ENCODE measurements at regions not wholly inside any gene's neighbourhood (a gene's known extent, or its start where the extent isn't known, plus 50 kb on each side); places are given as distances from the start of the nearest gene placed in this dataset.

DNA sequence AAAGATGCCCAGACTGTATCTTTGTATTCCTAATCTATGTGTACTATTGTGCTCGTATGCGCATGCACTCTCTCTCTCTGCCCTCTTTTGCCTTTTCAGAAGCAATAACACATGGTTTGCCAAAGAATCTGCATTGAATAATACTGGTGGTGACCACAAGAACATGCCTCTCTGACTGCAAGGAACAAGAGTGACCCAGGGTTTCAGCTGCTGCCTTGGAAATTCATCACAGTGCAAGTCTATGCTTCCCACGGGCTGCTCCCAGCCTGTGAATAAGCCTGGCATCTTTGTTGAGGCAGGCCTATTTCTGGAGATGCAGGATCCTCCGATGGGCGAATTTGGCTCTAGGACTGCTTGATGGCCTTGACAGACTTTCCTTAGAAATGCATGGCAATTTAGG lies 689.4 kb upstream of the FANCL start:
- TF ChIP-seq POLR2A (IDR thresholded peaks at IDR 0.05) (no peak), EP300 (IDR thresholded peaks at IDR 0.05) (no peak)
